ENCODE measurements at regions not wholly inside any gene's neighbourhood (a gene's known extent, or its start where the extent isn't known, plus 50 kb on each side); places are given as distances from the start of the nearest gene placed in this dataset.

GRCh38 chr13:73876323-73876722, 257.9 kb downstream of the KLF12 start:
- DNase-seq (no peak), ATAC-seq (ENCODE audit: low read depth in 2 of 2) (no peak)
- Histone ChIP-seq H3K4me3 (ENCODE audit: low read depth, low read length) (no peak overlapping the region), H3K4me1 (ENCODE audit: control insufficient read depth, insufficient read depth, low read length, poor library complexity, severe bottlenecking) (peaks cover 11% of the 10 kb centered on the region), H3K9me3 (ENCODE audit: control insufficient read depth in 2 of 2, low read length in 2 of 2) (peaks cover 0 to 5% of the 10 kb centered on the region in 2 experiments), H3K27me3 (ENCODE audit: control insufficient read depth, insufficient read depth, low read length) (no peaks in the 10 kb centered on the region), H3K36me3 (ENCODE audit: control insufficient read depth, insufficient read depth, low read length) (peaks cover 3% of the 10 kb centered on the region), H3K27ac (ENCODE audit: insufficient read depth, low read length, poor library complexity, severe bottlenecking) (no peak overlapping the region)
- Mint-ChIP-seq H3K4me3 (no peak overlapping the region), H3K27ac (peak overlapping the region in 1 of 3 donors; percentile 61), H3K9me3 (peaks cover 0 to 8% (median 0%) of the 10 kb centered on the region in 7 donors), H3K27me3 (no peaks in the 10 kb centered on the region), H3K4me1 (peaks cover 13 to 66% (median 33%) of the 10 kb centered on the region in 4 donors), H3K36me3 (peaks cover 21% of the 10 kb centered on the region)

GRCh38 chr13:73873940-73874830, 260.0 kb downstream of the KLF12 start:
- DNase-seq (no peak), ATAC-seq (ENCODE audit: low read depth in 2 of 2) (no peak)
- peaks cover 0 to 8% (median 0%) of the 10 kb centered on the region in 7 donors for H3K9me3 Mint-ChIP-seq
- H3K27me3 ChIP-seq (ENCODE audit: control insufficient read depth, insufficient read depth, low read length): no peaks in the 10 kb centered on the region
- peak overlapping the region in 2 of 3 donors; percentile 72 to 80 for H3K27ac Mint-ChIP-seq
- peaks cover 0 to 5% of the 10 kb centered on the region in 2 experiments for H3K9me3 ChIP-seq (ENCODE audit: control insufficient read depth in 2 of 2, low read length in 2 of 2)
- H3K4me1 Mint-ChIP-seq: peaks cover 25 to 68% (median 33%) of the 10 kb centered on the region in 4 donors
- no peak overlapping the region for H3K27ac ChIP-seq (ENCODE audit: insufficient read depth, low read length, poor library complexity, severe bottlenecking)
- no peaks in the 10 kb centered on the region for H3K27me3 Mint-ChIP-seq
- peak overlapping the region in 1 of 4 donors; percentile 38 for H3K4me3 Mint-ChIP-seq
- H3K36me3 ChIP-seq (ENCODE audit: control insufficient read depth, insufficient read depth, low read length): no peaks in the 10 kb centered on the region
- peaks cover 22% of the 10 kb centered on the region for H3K36me3 Mint-ChIP-seq
- H3K4me3 ChIP-seq (ENCODE audit: low read depth, low read length): no peak overlapping the region
- no peaks in the 10 kb centered on the region for H3K4me1 ChIP-seq (ENCODE audit: control insufficient read depth, insufficient read depth, low read length, poor library complexity, severe bottlenecking)

DNA sequence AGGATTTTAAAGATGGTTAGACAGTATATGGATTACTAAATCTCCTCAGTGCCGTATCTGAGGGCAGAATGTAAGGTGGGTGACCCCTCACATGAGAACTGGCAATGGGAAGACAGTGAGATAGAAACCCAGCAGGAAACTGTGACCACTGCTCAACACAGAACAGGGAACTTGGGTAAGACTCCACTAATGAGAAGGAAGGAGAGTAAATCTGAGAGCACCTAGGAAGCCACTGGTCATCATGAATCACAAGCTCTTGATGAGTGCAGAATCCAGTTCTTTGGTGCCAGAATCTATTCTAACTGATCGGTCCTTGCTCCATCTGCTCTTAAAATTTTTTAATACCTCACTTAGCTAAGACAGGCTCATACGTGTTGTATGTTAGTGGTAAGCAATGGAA, 261.8 kb downstream of the KLF12 start:
- Histone ChIP-seq H3K27ac (ENCODE audit: insufficient read depth, low read length, poor library complexity, severe bottlenecking) (no peak overlapping the region), H3K27me3 (ENCODE audit: control insufficient read depth, insufficient read depth, low read length) (no peaks in the 10 kb centered on the region), H3K9me3 (ENCODE audit: control insufficient read depth in 2 of 2, low read length in 2 of 2) (no peaks in the 10 kb centered on the region), H3K4me1 (ENCODE audit: control insufficient read depth, insufficient read depth, low read length, poor library complexity, severe bottlenecking) (no peaks in the 10 kb centered on the region), H3K36me3 (ENCODE audit: control insufficient read depth, insufficient read depth, low read length) (no peaks in the 10 kb centered on the region), H3K4me3 (ENCODE audit: low read depth, low read length) (no peak overlapping the region)
- Mint-ChIP-seq H3K27me3 (no peaks in the 10 kb centered on the region), H3K27ac (peak overlapping the region in 1 of 3 donors; percentile 48), H3K9me3 (peaks cover 0 to under 1% (median 0%) of the 10 kb centered on the region in 7 donors), H3K4me1 (peaks cover 24 to 57% (median 27%) of the 10 kb centered on the region in 4 donors), H3K36me3 (peaks cover 8% of the 10 kb centered on the region), H3K4me3 (no peak overlapping the region)
- ATAC-seq (ENCODE audit: low read depth in 2 of 2) (no peak), DNase-seq (no peak)

- Mint-ChIP-seq H3K36me3 (peaks cover 7% of the 10 kb centered on the region), H3K4me3 (peak overlapping the region in 1 of 4 donors; percentile 33), H3K27ac (peak overlapping the region; percentile 62 to 78 (median 67)), H3K27me3 (no peaks in the 10 kb centered on the region), H3K4me1 (peaks cover 24 to 59% (median 37%) of the 10 kb centered on the region in 4 donors), H3K9me3 (no peaks in the 10 kb centered on the region)
- Histone ChIP-seq H3K27ac (ENCODE audit: insufficient read depth, low read length, poor library complexity, severe bottlenecking) (no peak overlapping the region), H3K9me3 (ENCODE audit: control insufficient read depth in 2 of 2, low read length in 2 of 2) (no peaks in the 10 kb centered on the region), H3K4me3 (ENCODE audit: low read depth, low read length) (no peak overlapping the region), H3K27me3 (ENCODE audit: control insufficient read depth, insufficient read depth, low read length) (no peaks in the 10 kb centered on the region), H3K4me1 (ENCODE audit: control insufficient read depth, insufficient read depth, low read length, poor library complexity, severe bottlenecking) (no peaks in the 10 kb centered on the region), H3K36me3 (ENCODE audit: control insufficient read depth, insufficient read depth, low read length) (no peaks in the 10 kb centered on the region)
- ATAC-seq (ENCODE audit: low read depth in 2 of 2): peak; percentile 52 to 63
- DNase-seq: peak in 1 of 3 donors; percentile 4
Observed at GRCh38 chr13:73870970-73871935, 263.0 kb downstream of the KLF12 start.

DNA sequence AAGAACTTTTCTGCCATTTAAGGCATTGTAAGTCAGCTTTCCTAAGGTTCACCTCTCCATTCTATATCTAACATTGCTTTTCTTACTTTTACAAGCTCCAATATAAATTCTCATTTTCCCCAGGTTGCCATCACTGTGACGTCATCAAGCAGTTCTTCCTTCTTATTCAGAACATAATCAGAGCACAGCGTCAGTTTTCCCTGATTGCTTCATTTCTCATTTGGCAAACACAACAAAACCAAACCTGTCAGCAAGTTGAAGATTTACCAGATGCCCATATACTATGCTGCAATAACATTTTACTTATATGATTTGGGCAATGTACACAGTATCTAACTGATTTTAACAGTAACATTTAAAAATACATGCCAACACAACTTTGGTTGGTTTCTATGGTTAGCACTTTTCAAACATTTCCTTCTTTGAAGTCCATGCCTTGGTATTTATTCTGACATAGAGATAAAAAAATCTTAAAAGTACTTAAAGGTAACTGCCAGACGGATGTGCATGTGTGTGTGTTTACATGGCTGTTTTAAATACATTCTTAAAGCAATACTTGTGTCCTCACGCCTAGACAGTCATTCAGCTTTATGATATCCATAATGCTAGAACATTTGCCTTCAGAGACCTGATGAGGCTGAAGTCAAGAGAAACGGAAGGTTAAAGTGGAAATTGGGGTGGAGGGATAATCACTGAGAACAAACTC, 264.0 kb downstream of the KLF12 start:
- Histone ChIP-seq H3K9me3 (ENCODE audit: control insufficient read depth in 2 of 2, low read length in 2 of 2) (no peaks in the 10 kb centered on the region), H3K27me3 (ENCODE audit: control insufficient read depth, insufficient read depth, low read length) (no peaks in the 10 kb centered on the region), H3K4me3 (ENCODE audit: low read depth, low read length) (no peak overlapping the region), H3K36me3 (ENCODE audit: control insufficient read depth, insufficient read depth, low read length) (no peaks in the 10 kb centered on the region), H3K4me1 (ENCODE audit: control insufficient read depth, insufficient read depth, low read length, poor library complexity, severe bottlenecking) (no peaks in the 10 kb centered on the region), H3K27ac (ENCODE audit: insufficient read depth, low read length, poor library complexity, severe bottlenecking) (no peak overlapping the region)
- DNase-seq (no peak), ATAC-seq (ENCODE audit: low read depth in 2 of 2) (no peak)
- H3K27ac Mint-ChIP-seq: peak overlapping the region; percentile 34 to 81 (median 78)
- H3K27me3 Mint-ChIP-seq: no peaks in the 10 kb centered on the region
- H3K4me1 Mint-ChIP-seq: peaks cover 21 to 64% (median 41%) of the 10 kb centered on the region in 4 donors
- no peak overlapping the region for H3K4me3 Mint-ChIP-seq
- no peaks in the 10 kb centered on the region for H3K9me3 Mint-ChIP-seq
- peaks cover 7% of the 10 kb centered on the region for H3K36me3 Mint-ChIP-seq

DNA sequence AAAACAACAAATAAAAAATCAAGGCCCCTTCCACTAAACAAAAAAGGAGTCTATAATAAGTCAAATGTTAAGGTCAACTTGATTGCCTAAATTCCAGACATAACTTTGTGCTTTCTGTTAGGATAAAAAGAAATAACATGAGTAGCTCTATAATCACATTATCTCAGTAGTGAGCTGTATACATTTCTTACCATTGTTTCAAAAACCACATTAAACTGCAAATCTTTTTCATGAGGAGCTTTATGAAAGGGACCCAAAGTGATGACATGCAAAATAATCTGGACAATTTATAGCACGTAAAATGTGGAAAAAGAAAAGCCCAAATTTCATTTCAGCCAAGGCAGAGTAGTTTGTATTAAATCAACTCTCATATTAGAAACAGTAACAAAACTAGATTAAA, 269.2 kb downstream of the KLF12 start:
- H3K9me3 ChIP-seq (ENCODE audit: control insufficient read depth in 2 of 2, low read length in 2 of 2): no peaks in the 10 kb centered on the region
- Mint-ChIP-seq H3K36me3 (peaks cover 3% of the 10 kb centered on the region), H3K4me1 (peaks cover 36 to 59% (median 46%) of the 10 kb centered on the region in 4 donors), H3K4me3 (no peak overlapping the region), H3K27me3 (no peaks in the 10 kb centered on the region), H3K9me3 (no peaks in the 10 kb centered on the region), H3K27ac (no peak overlapping the region)
- H3K4me1 ChIP-seq (ENCODE audit: control insufficient read depth, insufficient read depth, low read length, poor library complexity, severe bottlenecking): peaks cover 18% of the 10 kb centered on the region
- ATAC-seq (ENCODE audit: low read depth in 2 of 2): no peak
- no peaks in the 10 kb centered on the region for H3K36me3 ChIP-seq (ENCODE audit: control insufficient read depth, insufficient read depth, low read length)
- DNase-seq: no peak
- no peak overlapping the region for H3K27ac ChIP-seq (ENCODE audit: insufficient read depth, low read length, poor library complexity, severe bottlenecking)
- H3K27me3 ChIP-seq (ENCODE audit: control insufficient read depth, insufficient read depth, low read length): no peaks in the 10 kb centered on the region
- no peak overlapping the region for H3K4me3 ChIP-seq (ENCODE audit: low read depth, low read length)

DNA sequence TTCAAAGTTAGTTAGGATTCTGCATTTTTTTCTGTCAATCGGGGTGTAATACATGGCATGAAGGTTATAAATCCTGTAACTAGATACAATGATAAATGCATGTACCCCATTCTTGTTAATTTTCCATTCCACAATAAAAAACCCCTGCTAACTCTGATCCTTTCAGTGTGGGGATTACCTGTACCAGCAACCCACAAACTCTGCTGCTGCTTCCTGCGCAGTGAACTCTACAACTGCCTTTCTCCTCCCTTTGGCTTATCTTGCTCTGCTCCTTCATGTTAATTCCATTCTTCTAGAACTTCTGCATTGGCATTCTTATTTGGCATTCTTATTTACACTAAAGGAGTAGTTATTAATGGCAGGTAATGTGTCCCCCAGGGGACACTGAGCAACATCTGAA, 273.1 kb downstream of the KLF12 start:
- H3K4me1 Mint-ChIP-seq: peaks cover 34 to 58% (median 48%) of the 10 kb centered on the region in 4 donors
- no peaks in the 10 kb centered on the region for H3K9me3 ChIP-seq (ENCODE audit: control insufficient read depth in 2 of 2, low read length in 2 of 2)
- peak overlapping the region in 2 of 3 donors; percentile 72 to 94 for H3K27ac Mint-ChIP-seq

More for the DNA sequence above, 273.1 kb downstream of the KLF12 start:
- no peak for ATAC-seq (ENCODE audit: low read depth in 2 of 2)
- no peaks in the 10 kb centered on the region for H3K36me3 ChIP-seq (ENCODE audit: control insufficient read depth, insufficient read depth, low read length)
- H3K4me1 ChIP-seq (ENCODE audit: control insufficient read depth, insufficient read depth, low read length, poor library complexity, severe bottlenecking): peaks cover 23% of the 10 kb centered on the region
- H3K27ac ChIP-seq (ENCODE audit: insufficient read depth, low read length, poor library complexity, severe bottlenecking): no peak overlapping the region
- no peaks in the 10 kb centered on the region for H3K27me3 Mint-ChIP-seq
- DNase-seq: no peak
- H3K36me3 Mint-ChIP-seq: peaks cover 8% of the 10 kb centered on the region
- H3K9me3 Mint-ChIP-seq: no peaks in the 10 kb centered on the region
- peak overlapping the region; percentile 2 for H3K4me3 ChIP-seq (ENCODE audit: low read depth, low read length)
- no peaks in the 10 kb centered on the region for H3K27me3 ChIP-seq (ENCODE audit: control insufficient read depth, insufficient read depth, low read length)
- peak overlapping the region in 2 of 4 donors; percentile 12 to 72 for H3K4me3 Mint-ChIP-seq

Measured in CD4-positive, CD25-positive, alpha-beta regulatory T cell (primary cell).